ENCODE measurements at regions not wholly inside any gene's neighbourhood (a gene's known extent, or its start where the extent isn't known, plus 50 kb on each side); places are given as distances from the start of the nearest gene placed in this dataset.

DNA sequence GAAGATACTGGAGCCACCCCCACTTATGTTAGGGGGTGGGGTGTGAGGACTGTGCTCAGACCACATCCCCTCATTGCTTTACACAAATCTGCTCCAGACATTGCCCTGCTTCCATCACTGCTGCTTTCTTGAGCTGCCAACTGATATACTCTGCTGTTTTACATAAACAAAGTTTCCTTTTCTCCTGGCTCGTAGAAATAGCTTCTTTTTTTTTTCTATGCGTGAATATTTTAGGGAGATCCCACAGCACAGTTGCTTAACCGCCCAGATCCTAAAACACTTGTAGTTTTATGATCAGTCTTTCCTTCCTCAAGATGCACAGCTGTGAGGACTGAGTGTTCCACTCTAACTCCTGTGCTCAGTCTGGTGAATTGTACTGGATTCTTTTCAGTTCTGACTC lies 768.4 kb downstream of the PCDH18 start:
- Histone ChIP-seq H3K4me1 (ENCODE audit: control insufficient read depth in 2 of 2, insufficient read depth in 2 of 2, low read length in 2 of 2) (no peaks in the 10 kb centered on the region), H3K9ac (ENCODE audit: low read depth in 1 of 2, low read length in 2 of 2) (no peak overlapping the region), H3K9me3 (ENCODE audit: control insufficient read depth in 2 of 2, low read length in 2 of 2) (no peaks in the 10 kb centered on the region), H3K27ac (ENCODE audit: low read depth in 2 of 2, low read length in 2 of 2) (no peak overlapping the region), H3K27me3 (ENCODE audit: control insufficient read depth in 2 of 2, insufficient read depth in 2 of 2, low read length in 2 of 2) (no peaks in the 10 kb centered on the region), H3K4me3 (ENCODE audit: low read length in 2 of 2) (no peak overlapping the region), H3K36me3 (ENCODE audit: control insufficient read depth in 2 of 2, insufficient read depth in 2 of 2, low read length in 2 of 2) (no peaks in the 10 kb centered on the region)

DNA sequence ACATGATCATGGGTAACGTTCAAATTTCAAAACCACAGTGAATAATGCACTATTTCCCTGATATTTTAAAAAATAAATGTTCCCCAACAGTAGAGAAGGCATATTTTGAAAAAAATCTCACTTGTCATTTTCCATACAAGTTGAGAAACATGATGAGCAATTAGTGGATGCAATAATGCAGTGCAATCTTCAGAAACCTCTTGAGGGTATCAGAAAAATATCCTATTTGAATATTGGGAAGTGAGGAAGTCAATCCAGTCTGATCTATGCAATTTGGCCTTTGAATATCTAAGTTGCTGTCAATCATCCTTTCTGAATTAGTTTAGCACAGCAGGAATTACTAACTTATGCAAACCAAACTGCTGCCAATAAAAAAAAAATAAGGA lies 776.8 kb downstream of the PCDH18 start:
- H3K9ac ChIP-seq (ENCODE audit: low read depth in 1 of 2, low read length in 2 of 2), result no peak overlapping the region
- no peak overlapping the region for H3K27ac ChIP-seq (ENCODE audit: low read depth in 2 of 2, low read length in 2 of 2)
- H3K9me3 ChIP-seq (ENCODE audit: control insufficient read depth in 2 of 2, low read length in 2 of 2), result no peaks in the 10 kb centered on the region
- H3K4me1 ChIP-seq (ENCODE audit: control insufficient read depth in 2 of 2, insufficient read depth in 2 of 2, low read length in 2 of 2), result no peaks in the 10 kb centered on the region
- no peaks in the 10 kb centered on the region for H3K27me3 ChIP-seq (ENCODE audit: control insufficient read depth in 2 of 2, insufficient read depth in 2 of 2, low read length in 2 of 2)
- H3K36me3 ChIP-seq (ENCODE audit: control insufficient read depth in 2 of 2, insufficient read depth in 2 of 2, low read length in 2 of 2), result no peaks in the 10 kb centered on the region
- H3K4me3 ChIP-seq (ENCODE audit: low read length in 2 of 2), result no peak overlapping the region

DNA sequence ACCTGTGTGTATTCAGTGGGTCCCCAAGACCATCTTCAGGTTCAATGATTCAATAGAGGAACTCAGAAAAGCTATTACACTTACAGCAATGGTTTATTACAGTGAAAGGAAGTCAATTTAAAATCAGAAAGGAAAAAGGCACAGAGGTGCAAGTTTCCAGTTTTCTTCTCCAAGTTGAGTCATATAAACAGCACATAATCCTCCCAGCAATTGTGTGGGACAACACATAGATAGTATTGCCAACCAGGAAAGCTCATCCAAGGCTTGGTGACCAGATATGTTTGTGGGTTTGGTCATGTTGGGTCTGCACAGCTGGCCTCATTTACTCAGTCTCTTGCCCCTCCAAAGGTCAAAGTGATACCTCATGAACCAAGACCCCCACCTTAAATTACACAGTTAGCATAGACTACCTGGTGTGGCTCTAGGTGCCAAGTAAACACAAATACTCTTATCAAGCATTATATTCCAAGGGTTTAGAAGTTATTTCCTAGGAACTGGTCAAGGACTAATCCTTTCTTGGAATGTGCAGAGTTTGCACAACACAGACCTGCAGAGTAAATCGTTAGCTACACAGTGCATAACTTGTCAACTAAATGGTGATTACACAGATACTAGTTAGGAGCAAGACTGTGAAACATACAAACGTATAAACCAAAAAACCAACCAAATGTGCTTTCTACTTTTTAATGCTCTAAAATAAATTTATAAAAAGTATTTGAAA lies 777.3 kb downstream of the PCDH18 start:
- H3K4me3 ChIP-seq (ENCODE audit: low read length in 2 of 2), result no peak overlapping the region
- H3K4me1 ChIP-seq (ENCODE audit: control insufficient read depth in 2 of 2, insufficient read depth in 2 of 2, low read length in 2 of 2), result no peaks in the 10 kb centered on the region
- H3K9me3 ChIP-seq (ENCODE audit: control insufficient read depth in 2 of 2, low read length in 2 of 2), result no peaks in the 10 kb centered on the region
- H3K27ac ChIP-seq (ENCODE audit: low read depth in 2 of 2, low read length in 2 of 2), result no peak overlapping the region
- no peaks in the 10 kb centered on the region for H3K27me3 ChIP-seq (ENCODE audit: control insufficient read depth in 2 of 2, insufficient read depth in 2 of 2, low read length in 2 of 2)
- no peak overlapping the region for H3K9ac ChIP-seq (ENCODE audit: low read depth in 1 of 2, low read length in 2 of 2)
- H3K36me3 ChIP-seq (ENCODE audit: control insufficient read depth in 2 of 2, insufficient read depth in 2 of 2, low read length in 2 of 2), result no peaks in the 10 kb centered on the region

GRCh38 chr4:136751556-136751955 lies 780.7 kb downstream of the PCDH18 start:
- no peak overlapping the region for H3K27ac ChIP-seq (ENCODE audit: low read depth in 2 of 2, low read length in 2 of 2)
- H3K36me3 ChIP-seq (ENCODE audit: control insufficient read depth in 2 of 2, insufficient read depth in 2 of 2, low read length in 2 of 2), result no peaks in the 10 kb centered on the region
- H3K9me3 ChIP-seq (ENCODE audit: control insufficient read depth in 2 of 2, low read length in 2 of 2), result no peaks in the 10 kb centered on the region
- H3K4me1 ChIP-seq (ENCODE audit: control insufficient read depth in 2 of 2, insufficient read depth in 2 of 2, low read length in 2 of 2), result no peaks in the 10 kb centered on the region
- no peak overlapping the region for H3K9ac ChIP-seq (ENCODE audit: low read depth in 1 of 2, low read length in 2 of 2)
- no peak overlapping the region for H3K4me3 ChIP-seq (ENCODE audit: low read length in 2 of 2)
- H3K27me3 ChIP-seq (ENCODE audit: control insufficient read depth in 2 of 2, insufficient read depth in 2 of 2, low read length in 2 of 2), result no peaks in the 10 kb centered on the region

GRCh38 chr4:136750897-136751296 lies 781.4 kb downstream of the PCDH18 start:
- no peak overlapping the region for H3K4me3 ChIP-seq (ENCODE audit: low read length in 2 of 2)
- no peak overlapping the region for H3K9ac ChIP-seq (ENCODE audit: low read depth in 1 of 2, low read length in 2 of 2)
- no peaks in the 10 kb centered on the region for H3K9me3 ChIP-seq (ENCODE audit: control insufficient read depth in 2 of 2, low read length in 2 of 2)
- H3K27ac ChIP-seq (ENCODE audit: low read depth in 2 of 2, low read length in 2 of 2), result no peak overlapping the region
- no peaks in the 10 kb centered on the region for H3K4me1 ChIP-seq (ENCODE audit: control insufficient read depth in 2 of 2, insufficient read depth in 2 of 2, low read length in 2 of 2)
- no peaks in the 10 kb centered on the region for H3K36me3 ChIP-seq (ENCODE audit: control insufficient read depth in 2 of 2, insufficient read depth in 2 of 2, low read length in 2 of 2)
- no peaks in the 10 kb centered on the region for H3K27me3 ChIP-seq (ENCODE audit: control insufficient read depth in 2 of 2, insufficient read depth in 2 of 2, low read length in 2 of 2)

DNA sequence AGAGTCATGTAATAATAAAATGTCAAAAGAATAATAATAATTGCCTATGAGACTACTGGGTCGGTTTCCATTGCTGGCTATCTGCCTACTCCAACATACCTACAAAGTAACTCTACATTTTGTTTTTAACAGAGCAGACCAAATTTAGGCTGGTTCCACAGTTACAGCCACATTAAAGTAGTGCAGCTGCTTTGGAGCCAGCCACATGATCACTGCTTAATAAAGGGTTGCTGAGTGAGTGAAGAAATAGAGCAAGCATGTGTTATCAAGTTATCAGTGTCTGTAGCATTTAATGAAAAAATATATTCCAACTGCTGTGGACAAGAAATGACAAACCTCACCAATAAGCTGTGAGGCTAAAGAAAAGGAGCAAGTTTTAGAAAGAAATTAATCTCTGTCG lies 782.3 kb downstream of the PCDH18 start:
- no peaks in the 10 kb centered on the region for H3K4me1 ChIP-seq (ENCODE audit: control insufficient read depth in 2 of 2, insufficient read depth in 2 of 2, low read length in 2 of 2)
- no peaks in the 10 kb centered on the region for H3K9me3 ChIP-seq (ENCODE audit: control insufficient read depth in 2 of 2, low read length in 2 of 2)
- no peaks in the 10 kb centered on the region for H3K27me3 ChIP-seq (ENCODE audit: control insufficient read depth in 2 of 2, insufficient read depth in 2 of 2, low read length in 2 of 2)
- H3K27ac ChIP-seq (ENCODE audit: low read depth in 2 of 2, low read length in 2 of 2), result no peak overlapping the region
- no peaks in the 10 kb centered on the region for H3K36me3 ChIP-seq (ENCODE audit: control insufficient read depth in 2 of 2, insufficient read depth in 2 of 2, low read length in 2 of 2)
- H3K4me3 ChIP-seq (ENCODE audit: low read length in 2 of 2), result no peak overlapping the region
- H3K9ac ChIP-seq (ENCODE audit: low read depth in 1 of 2, low read length in 2 of 2), result no peak overlapping the region

- no peak overlapping the region for H3K4me3 ChIP-seq (ENCODE audit: low read length in 2 of 2)
- no peak overlapping the region for H3K27ac ChIP-seq (ENCODE audit: low read depth in 2 of 2, low read length in 2 of 2)
- H3K27me3 ChIP-seq (ENCODE audit: control insufficient read depth in 2 of 2, insufficient read depth in 2 of 2, low read length in 2 of 2), result no peaks in the 10 kb centered on the region
- peaks cover 0 to under 1% of the 10 kb centered on the region in 2 donors for H3K9me3 ChIP-seq (ENCODE audit: control insufficient read depth in 2 of 2, low read length in 2 of 2)
- no peak overlapping the region for H3K9ac ChIP-seq (ENCODE audit: low read depth in 1 of 2, low read length in 2 of 2)
- H3K4me1 ChIP-seq (ENCODE audit: control insufficient read depth in 2 of 2, insufficient read depth in 2 of 2, low read length in 2 of 2), result no peaks in the 10 kb centered on the region
- H3K36me3 ChIP-seq (ENCODE audit: control insufficient read depth in 2 of 2, insufficient read depth in 2 of 2, low read length in 2 of 2), result no peaks in the 10 kb centered on the region
Measured at GRCh38 chr4:136748773-136749172, 783.5 kb downstream of the PCDH18 start.

GRCh38 chr4:136748165-136748564 lies 784.1 kb downstream of the PCDH18 start:
- H3K4me3 ChIP-seq (ENCODE audit: low read length in 2 of 2), result no peak overlapping the region
- no peaks in the 10 kb centered on the region for H3K4me1 ChIP-seq (ENCODE audit: control insufficient read depth in 2 of 2, insufficient read depth in 2 of 2, low read length in 2 of 2)
- no peaks in the 10 kb centered on the region for H3K36me3 ChIP-seq (ENCODE audit: control insufficient read depth in 2 of 2, insufficient read depth in 2 of 2, low read length in 2 of 2)
- H3K9me3 ChIP-seq (ENCODE audit: control insufficient read depth in 2 of 2, low read length in 2 of 2), result peaks cover 0 to 4% of the 10 kb centered on the region in 2 donors
- H3K9ac ChIP-seq (ENCODE audit: low read depth in 1 of 2, low read length in 2 of 2), result no peak overlapping the region
- H3K27ac ChIP-seq (ENCODE audit: low read depth in 2 of 2, low read length in 2 of 2), result no peak overlapping the region
- H3K27me3 ChIP-seq (ENCODE audit: control insufficient read depth in 2 of 2, insufficient read depth in 2 of 2, low read length in 2 of 2), result no peaks in the 10 kb centered on the region

DNA sequence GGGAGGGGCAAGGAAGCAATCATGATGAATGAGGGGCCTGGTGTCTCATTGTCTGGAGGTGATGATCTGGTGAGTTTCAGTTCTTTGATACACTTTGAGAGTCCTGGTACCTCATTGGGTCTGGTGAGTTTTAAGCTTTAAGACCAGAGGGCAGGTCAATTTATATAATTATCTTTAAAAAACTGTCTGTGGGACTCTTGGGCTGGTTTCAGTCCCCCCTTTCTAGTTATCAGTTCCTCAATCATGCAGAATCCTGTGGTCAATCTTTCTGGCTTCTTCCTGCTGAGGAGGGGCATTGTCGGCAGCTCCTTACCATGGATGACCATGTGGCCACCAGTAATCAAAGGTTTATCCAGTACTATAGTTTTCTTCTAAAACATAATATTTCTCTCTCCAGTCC lies 789.1 kb downstream of the PCDH18 start:
- Histone ChIP-seq H3K4me1 (ENCODE audit: control insufficient read depth in 2 of 2, insufficient read depth in 2 of 2, low read length in 2 of 2) (no peaks in the 10 kb centered on the region), H3K27me3 (ENCODE audit: control insufficient read depth in 2 of 2, insufficient read depth in 2 of 2, low read length in 2 of 2) (no peaks in the 10 kb centered on the region), H3K9ac (ENCODE audit: low read depth in 1 of 2, low read length in 2 of 2) (no peak overlapping the region), H3K36me3 (ENCODE audit: control insufficient read depth in 2 of 2, insufficient read depth in 2 of 2, low read length in 2 of 2) (no peaks in the 10 kb centered on the region), H3K9me3 (ENCODE audit: control insufficient read depth in 2 of 2, low read length in 2 of 2) (peaks cover 0 to 4% of the 10 kb centered on the region in 2 donors), H3K4me3 (ENCODE audit: low read length in 2 of 2) (no peak overlapping the region), H3K27ac (ENCODE audit: low read depth in 2 of 2, low read length in 2 of 2) (no peak overlapping the region)

- Histone ChIP-seq H3K4me1 (ENCODE audit: control insufficient read depth in 2 of 2, insufficient read depth in 2 of 2, low read length in 2 of 2) (no peaks in the 10 kb centered on the region), H3K27me3 (ENCODE audit: control insufficient read depth in 2 of 2, insufficient read depth in 2 of 2, low read length in 2 of 2) (no peaks in the 10 kb centered on the region), H3K36me3 (ENCODE audit: control insufficient read depth in 2 of 2, insufficient read depth in 2 of 2, low read length in 2 of 2) (no peaks in the 10 kb centered on the region), H3K9ac (ENCODE audit: low read depth in 1 of 2, low read length in 2 of 2) (no peak overlapping the region), H3K27ac (ENCODE audit: low read depth in 2 of 2, low read length in 2 of 2) (no peak overlapping the region), H3K4me3 (ENCODE audit: low read length in 2 of 2) (no peak overlapping the region), H3K9me3 (ENCODE audit: control insufficient read depth in 2 of 2, low read length in 2 of 2) (peaks cover 0 to 4% of the 10 kb centered on the region in 2 donors)
Measured at GRCh38 chr4:136742333-136742732, 790.0 kb downstream of the PCDH18 start.

- Histone ChIP-seq H3K4me3 (ENCODE audit: low read length in 2 of 2) (no peak overlapping the region), H3K27me3 (ENCODE audit: control insufficient read depth in 2 of 2, insufficient read depth in 2 of 2, low read length in 2 of 2) (no peaks in the 10 kb centered on the region), H3K9me3 (ENCODE audit: control insufficient read depth in 2 of 2, low read length in 2 of 2) (peaks cover 0 to 4% of the 10 kb centered on the region in 2 donors), H3K27ac (ENCODE audit: low read depth in 2 of 2, low read length in 2 of 2) (no peak overlapping the region), H3K9ac (ENCODE audit: low read depth in 1 of 2, low read length in 2 of 2) (no peak overlapping the region), H3K4me1 (ENCODE audit: control insufficient read depth in 2 of 2, insufficient read depth in 2 of 2, low read length in 2 of 2) (no peaks in the 10 kb centered on the region), H3K36me3 (ENCODE audit: control insufficient read depth in 2 of 2, insufficient read depth in 2 of 2, low read length in 2 of 2) (no peaks in the 10 kb centered on the region)
Measured at GRCh38 chr4:136741468-136741867, 790.8 kb downstream of the PCDH18 start.

Data from mucosa of rectum (tissue), 2 donors.